Progenitor cell of endocrine pancreas (in vitro differentiated cells): ENCODE measurements at regions not wholly inside any gene's neighbourhood (a gene's known extent, or its start where the extent isn't known, plus 50 kb on each side); places are given as distances from the start of the nearest gene placed in this dataset.

Source experiments
- DNase-seq: peaks from one replicate; pipeline ENCODE4 v3.0.0; 2021; ENCODE audit warnings: low spot score; ENCODE audit not compliant: unreplicated experiment
- H3K27ac Mint-ChIP-seq: 2 replicates; pipeline ENCODE4 v1.8.0; 2021; ENCODE audit warnings: mild to moderate bottlenecking, moderate library complexity, mixed read lengths
- H3K27me3 Mint-ChIP-seq: 2 replicates; pipeline ENCODE4 v1.8.0; 2021; ENCODE audit warnings: mixed read lengths
- H3K36me3 Mint-ChIP-seq: 2 replicates; pipeline ENCODE4 v1.8.0; 2022; ENCODE audit warnings: mixed read lengths; ENCODE audit not compliant: insufficient read depth
- H3K4me1 Mint-ChIP-seq: 2 replicates; pipeline ENCODE4 v1.8.0; 2021; ENCODE audit warnings: low read depth, mixed read lengths
- H3K4me3 Mint-ChIP-seq: 2 replicates; pipeline ENCODE4 v1.8.0; 2021; ENCODE audit warnings: low read depth, mild to moderate bottlenecking, moderate library complexity, mixed read lengths
- H3K9me3 Mint-ChIP-seq: 2 replicates; pipeline ENCODE4 v1.8.0; 2021; ENCODE audit warnings: low read depth, mixed read lengths
- CTCF ChIP-seq: fragments of 200-600 bp; sonication (generic); IDR thresholded peaks from one replicate; pipeline ENCODE4 v1.5.0; 2021; ENCODE audit warnings: antibody characterized with exemption, mild to moderate bottlenecking; ENCODE audit not compliant: unreplicated experiment

- TF ChIP-seq CTCF, result no peak
- Mint-ChIP-seq H3K27me3 (peaks cover 34% of the 10 kb centered on the region), H3K36me3 (no peaks in the 10 kb centered on the region), H3K4me3 (no peak overlapping the region), H3K4me1 (no peaks in the 10 kb centered on the region), H3K27ac (no peak overlapping the region), H3K9me3 (no peaks in the 10 kb centered on the region)
- DNase-seq, result no peak
Measured at GRCh38 chr9:135350003-135350315, 129.6 kb upstream of the PPP1R26 start.

GRCh38 chr9:135353935-135354334 lies 125.6 kb upstream of the PPP1R26 start:
- H3K4me1 Mint-ChIP-seq, result no peaks in the 10 kb centered on the region
- H3K9me3 Mint-ChIP-seq, result no peaks in the 10 kb centered on the region
- H3K36me3 Mint-ChIP-seq, result no peaks in the 10 kb centered on the region
- DNase-seq, result no peak
- no peak overlapping the region for H3K4me3 Mint-ChIP-seq
- H3K27me3 Mint-ChIP-seq, result peaks cover 20% of the 10 kb centered on the region
- no peak overlapping the region for H3K27ac Mint-ChIP-seq
- no peak for TF ChIP-seq CTCF

- Mint-ChIP-seq H3K27me3 (peaks cover 11% of the 10 kb centered on the region), H3K4me1 (no peaks in the 10 kb centered on the region), H3K27ac (no peak overlapping the region), H3K9me3 (no peaks in the 10 kb centered on the region), H3K4me3 (no peak overlapping the region), H3K36me3 (no peaks in the 10 kb centered on the region)
- DNase-seq, result no peak
- TF ChIP-seq CTCF, result no peak
Measured at GRCh38 chr9:135355521-135356011, 124.0 kb upstream of the PPP1R26 start.

GRCh38 chr9:135356021-135356420 lies 123.6 kb upstream of the PPP1R26 start:
- no peaks in the 10 kb centered on the region for H3K9me3 Mint-ChIP-seq
- H3K4me1 Mint-ChIP-seq, result no peaks in the 10 kb centered on the region
- DNase-seq, result no peak
- TF ChIP-seq CTCF, result no peak
- no peak overlapping the region for H3K27ac Mint-ChIP-seq
- H3K4me3 Mint-ChIP-seq, result no peak overlapping the region
- H3K36me3 Mint-ChIP-seq, result no peaks in the 10 kb centered on the region
- H3K27me3 Mint-ChIP-seq, result peaks cover 9% of the 10 kb centered on the region

- Mint-ChIP-seq H3K9me3 (no peaks in the 10 kb centered on the region), H3K27ac (no peak overlapping the region), H3K4me3 (no peak overlapping the region), H3K4me1 (no peaks in the 10 kb centered on the region), H3K27me3 (peaks cover 9% of the 10 kb centered on the region), H3K36me3 (no peaks in the 10 kb centered on the region)
- DNase-seq, result no peak
- no peak for TF ChIP-seq CTCF
Measured at GRCh38 chr9:135356796-135357195, 122.8 kb upstream of the PPP1R26 start.
